Sigmoid colon (tissue), 4 donors: ENCODE measurements at regions not wholly inside any gene's neighbourhood (a gene's known extent, or its start where the extent isn't known, plus 50 kb on each side); places are given as distances from the start of the nearest gene placed in this dataset.

ENCODE experiments used
- CTCF ChIP-seq, 4 experiments: fragments of 450-650 bp in 3 of 4; fragments of 200-600 bp in 1 of 4; IDR thresholded peaks; one replicate each; pipeline ENCODE4 v1.5.1; 2016 to 2019; ENCODE audit warnings: antibody characterized with exemption in 4 of 4, mild to moderate bottlenecking in 3 of 4, moderate library complexity in 2 of 4
- POLR2A ChIP-seq, 2 donors: fragments of 450-650 bp; IDR thresholded peaks; one replicate each; pipeline ENCODE4 v1.6.1; 2016; ENCODE audit warnings: antibody characterized with exemption in 2 of 2, mild to moderate bottlenecking in 2 of 2, moderate library complexity in 2 of 2
- POLR2AphosphoS5 ChIP-seq, 4 donors: sonication (generic); formaldehyde crosslinking; IDR thresholded peaks; one replicate each; pipeline ENCODE4 v1.6.1; 2017; ENCODE audit warnings: antibody characterized with exemption in 4 of 4

- no peak for TF ChIP-seq POLR2A (IDR thresholded peaks at IDR 0.05)
- no peak for TF ChIP-seq POLR2AphosphoS5 (IDR thresholded peaks at IDR 0.05)
- TF ChIP-seq CTCF (IDR thresholded peaks at IDR 0.05) = no peak
Measured at GRCh38 chr22:19621373-19622060, 92.8 kb upstream of the SEPTIN5 start.
